Chondrocyte (in vitro differentiated cells): ENCODE measurements at regions not wholly inside any gene's neighbourhood (a gene's known extent, or its start where the extent isn't known, plus 50 kb on each side); places are given as distances from the start of the nearest gene placed in this dataset.
"Not testable (repeated sequence)": the region's sequence is repeated elsewhere in the genome, so short reads cannot be mapped to it uniquely, and the experiment has no call there.

Experiments
- DNase-seq: peaks from one replicate; pipeline ENCODE4 v3.0.0; 2021; ENCODE audit warnings: mixed read lengths, low spot score
- H3K27ac Mint-ChIP-seq: one replicate; pipeline ENCODE4 v1.8.0; 2021; ENCODE audit warnings: mild to moderate bottlenecking, moderate library complexity, mixed read lengths; ENCODE audit not compliant: unreplicated experiment
- H3K27me3 Mint-ChIP-seq: 2 replicates; pipeline ENCODE4 v1.8.0; 2021; ENCODE audit warnings: low read depth, mixed read lengths
- H3K36me3 Mint-ChIP-seq: 2 replicates; pipeline ENCODE4 v1.8.0; 2021; ENCODE audit warnings: low read depth, mixed read lengths
- H3K4me1 Mint-ChIP-seq: 2 replicates; pipeline ENCODE4 v1.8.0; 2021; ENCODE audit warnings: low read depth, mild to moderate bottlenecking, mixed read lengths
- H3K4me3 Mint-ChIP-seq: one replicate; pipeline ENCODE4 v1.8.0; 2021; ENCODE audit warnings: mild to moderate bottlenecking, moderate library complexity, mixed read lengths; ENCODE audit not compliant: unreplicated experiment
- H3K9me3 Mint-ChIP-seq: 2 replicates; pipeline ENCODE4 v1.8.0; 2021; ENCODE audit warnings: low read depth, mixed read lengths
- CTCF ChIP-seq: fragments of 200-600 bp; sonication (generic); IDR thresholded peaks from 2 replicates; pipeline ENCODE4 v1.5.0; 2021; ENCODE audit warnings: antibody characterized with exemption, mild to moderate bottlenecking, moderate library complexity

- peaks cover 32% of the 10 kb centered on the region for H3K4me1 Mint-ChIP-seq
- no peaks in the 10 kb centered on the region for H3K36me3 Mint-ChIP-seq
- H3K27me3 Mint-ChIP-seq: no peaks in the 10 kb centered on the region
- no peak overlapping the region for H3K27ac Mint-ChIP-seq
- H3K9me3 Mint-ChIP-seq: peaks cover 6% of the 10 kb centered on the region
- H3K4me3 Mint-ChIP-seq: no peak overlapping the region
- no peak for DNase-seq
- no peak for TF ChIP-seq CTCF
These were observed 129.6 kb downstream of the ZNF330 start for GRCh38 chr4:141350122-141350905.

GRCh38 chr4:141352331-141352730 lies 131.6 kb downstream of the ZNF330 start:
- no peak overlapping the region for H3K27ac Mint-ChIP-seq
- no peak for DNase-seq
- peaks cover 27% of the 10 kb centered on the region for H3K4me1 Mint-ChIP-seq
- H3K27me3 Mint-ChIP-seq: no peaks in the 10 kb centered on the region
- no peaks in the 10 kb centered on the region for H3K36me3 Mint-ChIP-seq
- no peak for TF ChIP-seq CTCF
- peaks cover 6% of the 10 kb centered on the region for H3K9me3 Mint-ChIP-seq
- H3K4me3 Mint-ChIP-seq: no peak overlapping the region

GRCh38 chr4:141352909-141353525 lies 132.3 kb downstream of the ZNF330 start:
- Mint-ChIP-seq H3K27me3 (no peaks in the 10 kb centered on the region), H3K9me3 (peaks cover 7% of the 10 kb centered on the region), H3K4me3 (no peak overlapping the region), H3K36me3 (no peaks in the 10 kb centered on the region), H3K4me1 (peaks cover 25% of the 10 kb centered on the region), H3K27ac (peak overlapping the region; percentile 79)
- TF ChIP-seq CTCF: no peak
- DNase-seq: no peak

GRCh38 chr4:141356321-141356962 lies 135.7 kb downstream of the ZNF330 start:
- no peak for TF ChIP-seq CTCF
- no peak for DNase-seq

GRCh38 chr4:141356963-141357335 lies 136.3 kb downstream of the ZNF330 start:
- H3K9me3 Mint-ChIP-seq: peaks cover 19% of the 10 kb centered on the region

More at GRCh38 chr4:141356321-141356962, 135.7 kb downstream of the ZNF330 start:
- Mint-ChIP-seq H3K27ac (no peak overlapping the region), H3K27me3 (no peaks in the 10 kb centered on the region), H3K9me3 (peaks cover 19% of the 10 kb centered on the region), H3K36me3 (no peaks in the 10 kb centered on the region), H3K4me3 (no peak overlapping the region), H3K4me1 (peaks cover 15% of the 10 kb centered on the region)

GRCh38 chr4:141368241-141368640 lies 147.5 kb downstream of the ZNF330 start:
- H3K27me3 Mint-ChIP-seq, DNase-seq, H3K36me3 Mint-ChIP-seq, H3K4me1 Mint-ChIP-seq, H3K4me3 Mint-ChIP-seq, H3K27ac Mint-ChIP-seq: not testable (repeated sequence)
- peaks cover 24% of the 10 kb centered on the region for H3K9me3 Mint-ChIP-seq

More at GRCh38 chr4:141356963-141357335, 136.3 kb downstream of the ZNF330 start:
- Mint-ChIP-seq H3K36me3 (no peaks in the 10 kb centered on the region), H3K4me1 (peaks cover 15% of the 10 kb centered on the region), H3K27me3 (no peaks in the 10 kb centered on the region), H3K27ac (no peak overlapping the region), H3K4me3 (no peak overlapping the region)
- no peak for TF ChIP-seq CTCF
- DNase-seq: no peak
